Gastroesophageal sphincter (tissue), 4 donors: ENCODE measurements at regions not wholly inside any gene's neighbourhood (a gene's known extent, or its start where the extent isn't known, plus 50 kb on each side); places are given as distances from the start of the nearest gene placed in this dataset.

Experiments
- ATAC-seq: fragments of 150-250 bp; one replicate; pipeline ENCODE4 v1.9.1; 2016; ENCODE audit warnings: mild to moderate bottlenecking, moderate library complexity
- H3K27ac ChIP-seq, 4 donors: fragments of 200-600 bp; sonication (generic) in 3 of 4; 1 replicate in 3 of 4; 2 replicates in 1 of 4; pipeline ENCODE4 v1.5.1; 2016 to 2019
- H3K27me3 ChIP-seq: fragments of 200-600 bp; sonication (generic); one replicate; pipeline ENCODE4 v1.5.1; 2019
- H3K36me3 ChIP-seq, 2 donors: fragments of 200-600 bp; sonication (generic); one replicate each; pipeline ENCODE4 v1.5.1; 2019; ENCODE audit warnings: control low read depth in 1 of 2
- H3K4me1 ChIP-seq, 3 donors: fragments of 200-600 bp; sonication (generic); 1 replicate in 2 of 3; 2 replicates in 1 of 3; pipeline ENCODE4 v1.5.1; 2016 to 2019; ENCODE audit warnings: control low read depth in 2 of 3
- H3K4me3 ChIP-seq, 2 donors: fragments of 200-600 bp; sonication (generic); one replicate each; pipeline ENCODE4 v1.5.1; 2019; ENCODE audit warnings: mild to moderate bottlenecking in 1 of 2, moderate library complexity in 1 of 2
- H3K9me3 ChIP-seq, 3 donors: fragments of 200-600 bp; sonication (generic); one replicate each; pipeline ENCODE4 v1.5.1; 2017 to 2019; ENCODE audit warnings: control low read depth in 2 of 3
- CTCF ChIP-seq, 4 experiments: fragments of 200-600 bp in 2 of 4; fragments of 450-650 bp in 2 of 4; sonication (generic) in 1 of 4; IDR thresholded peaks; one replicate each; pipeline ENCODE4 v1.5.1; 2017 to 2019; ENCODE audit warnings: antibody characterized with exemption in 4 of 4, mild to moderate bottlenecking in 2 of 4, moderate library complexity in 2 of 4
- EP300 ChIP-seq: sonication (generic); formaldehyde crosslinking; IDR thresholded peaks from one replicate; pipeline ENCODE4 v1.6.1; 2017; ENCODE audit warnings: antibody characterized with exemption, mild to moderate bottlenecking
- POLR2A ChIP-seq, 2 donors: fragments of 450-650 bp; IDR thresholded peaks; one replicate each; pipeline ENCODE4 v1.6.1; 2017; ENCODE audit warnings: antibody characterized with exemption in 2 of 2, mild to moderate bottlenecking in 2 of 2, moderate library complexity in 1 of 2
- POLR2AphosphoS5 ChIP-seq: sonication (generic); formaldehyde crosslinking; IDR thresholded peaks from one replicate; pipeline ENCODE4 v1.6.1; 2017; ENCODE audit warnings: antibody characterized with exemption
- WGBS, 2 donors: methylation state at CpG; one replicate each; pipeline ENCODE4 v1.1.5; 2018; ENCODE audit warnings: low coverage in 1 of 2; 5-methylcytosine and 5-hydroxymethylcytosine counted together

DNA sequence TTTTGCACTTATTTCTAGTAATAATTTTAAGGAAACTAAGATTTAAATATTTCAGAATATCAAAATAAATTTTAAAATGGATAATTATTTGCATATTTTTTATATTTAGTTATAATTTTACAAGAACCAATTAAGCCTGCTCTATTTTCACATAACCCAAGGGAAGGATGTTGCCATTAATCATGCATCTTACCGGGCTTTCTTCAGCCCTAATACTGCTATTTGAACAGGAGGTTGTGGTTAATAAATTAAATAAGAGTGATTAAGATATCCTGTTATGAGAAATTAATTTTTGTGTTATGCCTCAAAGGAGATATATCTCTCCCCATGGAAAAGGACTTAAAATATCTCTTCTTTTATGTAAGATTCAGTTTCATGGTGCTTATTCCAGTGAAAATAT, 1415.8 kb upstream of the B3GALT2 start:
- no peak overlapping the region for H3K4me3 ChIP-seq
- ATAC-seq = no peak

GRCh38 chr1:194600716-194601115, 1414.3 kb upstream of the B3GALT2 start:
- WGBS, 2 donors = 77 to 88% methylated on average over 1 to 3 of the region's 3 CpGs
- ATAC-seq = no peak
- Histone ChIP-seq H3K4me3 (no peak overlapping the region), H3K36me3 (no peaks in the 10 kb centered on the region), H3K27me3 (no peaks in the 10 kb centered on the region), H3K4me1 (no peaks in the 10 kb centered on the region), H3K27ac (no peak overlapping the region), H3K9me3 (no peaks in the 10 kb centered on the region)
- TF ChIP-seq POLR2A (IDR thresholded peaks at IDR 0.05) (no peak), CTCF (IDR thresholded peaks at IDR 0.05) (no peak), EP300 (no peak), POLR2AphosphoS5 (no peak)

More for the DNA sequence above, 1415.8 kb upstream of the B3GALT2 start:
- H3K27ac ChIP-seq = no peak overlapping the region
- no peaks in the 10 kb centered on the region for H3K27me3 ChIP-seq
- H3K9me3 ChIP-seq = no peaks in the 10 kb centered on the region
- TF ChIP-seq CTCF (IDR thresholded peaks at IDR 0.05) (no peak), POLR2AphosphoS5 (no peak), EP300 (no peak), POLR2A (IDR thresholded peaks at IDR 0.05) (no peak)
- no peaks in the 10 kb centered on the region for H3K36me3 ChIP-seq
- 64 to 68% methylated on average over 1 of the region's 1 CpG for WGBS, 2 donors
- no peaks in the 10 kb centered on the region for H3K4me1 ChIP-seq

GRCh38 chr1:194598098-194598497, 1411.7 kb upstream of the B3GALT2 start:
- no peak for ATAC-seq
- no peaks in the 10 kb centered on the region for H3K27me3 ChIP-seq
- WGBS, 2 donors = 33 to 44% methylated on average over 1 of the region's 1 CpG
- H3K27ac ChIP-seq = no peak overlapping the region
- no peaks in the 10 kb centered on the region for H3K36me3 ChIP-seq
- no peaks in the 10 kb centered on the region for H3K9me3 ChIP-seq
- TF ChIP-seq POLR2AphosphoS5 (no peak), EP300 (no peak), POLR2A (IDR thresholded peaks at IDR 0.05) (no peak), CTCF (IDR thresholded peaks at IDR 0.05) (no peak)
- H3K4me3 ChIP-seq = no peak overlapping the region
- H3K4me1 ChIP-seq = no peaks in the 10 kb centered on the region

DNA sequence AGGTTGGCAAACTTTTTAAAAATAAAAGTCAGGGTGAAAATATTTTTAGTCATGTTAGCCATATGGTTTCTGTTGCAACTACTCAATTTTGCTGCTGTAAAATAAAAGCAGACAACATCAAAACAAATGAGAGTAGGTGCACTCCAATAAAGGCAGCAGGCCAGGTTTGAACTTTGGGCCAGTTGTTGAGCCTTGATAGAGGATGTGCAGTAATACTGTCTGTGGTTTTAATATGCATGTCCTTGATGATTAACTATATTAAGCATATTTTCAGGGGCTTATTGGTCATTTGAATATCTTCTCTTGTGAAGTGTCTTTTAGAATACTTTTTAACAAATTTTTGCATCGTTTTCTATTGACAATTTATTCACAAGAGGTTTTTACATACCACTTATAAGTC, 1399.9 kb upstream of the B3GALT2 start:
- no peaks in the 10 kb centered on the region for H3K4me1 ChIP-seq
- ATAC-seq = no peak
- TF ChIP-seq CTCF (IDR thresholded peaks at IDR 0.05) (no peak), EP300 (no peak), POLR2A (IDR thresholded peaks at IDR 0.05) (no peak)
- H3K4me3 ChIP-seq = no peak overlapping the region
- WGBS, 2 donors = 56 to 67% methylated on average over 1 of the region's 1 CpG
- H3K9me3 ChIP-seq = no peaks in the 10 kb centered on the region
- no peak overlapping the region for H3K27ac ChIP-seq
- H3K27me3 ChIP-seq = no peaks in the 10 kb centered on the region
- no peaks in the 10 kb centered on the region for H3K36me3 ChIP-seq

DNA sequence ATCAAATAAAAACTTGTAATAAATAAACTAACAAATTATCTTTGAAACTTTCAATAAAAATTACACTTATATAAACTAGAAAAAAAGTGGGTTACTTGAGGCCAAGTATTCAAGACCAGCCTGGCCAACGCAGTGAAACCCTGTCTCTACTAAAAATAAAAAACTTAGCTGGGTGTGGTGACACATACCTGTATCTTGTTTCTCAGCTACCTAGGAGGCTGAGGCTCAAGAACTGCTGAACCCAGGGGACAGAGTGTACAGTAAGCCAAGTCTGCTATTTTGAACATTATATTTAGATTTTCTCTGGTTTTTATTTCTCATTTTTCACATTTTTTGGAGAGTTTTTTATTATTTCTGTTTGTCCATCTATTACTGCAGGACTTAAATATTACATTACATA, 1397.6 kb upstream of the B3GALT2 start:
- no peak overlapping the region for H3K27ac ChIP-seq
- 38 to 100% methylated on average over 1 of the region's 1 CpG for WGBS, 2 donors
- no peaks in the 10 kb centered on the region for H3K36me3 ChIP-seq
- H3K27me3 ChIP-seq = no peaks in the 10 kb centered on the region
- H3K9me3 ChIP-seq = no peaks in the 10 kb centered on the region
- no peaks in the 10 kb centered on the region for H3K4me1 ChIP-seq
- H3K4me3 ChIP-seq = no peak overlapping the region
- TF ChIP-seq POLR2A (IDR thresholded peaks at IDR 0.05) (no peak), CTCF (IDR thresholded peaks at IDR 0.05) (no peak), POLR2AphosphoS5 (no peak), EP300 (no peak)
- no peak for ATAC-seq
